KMS-11 (cell line): ENCODE measurements at regions not wholly inside any gene's neighbourhood (a gene's known extent, or its start where the extent isn't known, plus 50 kb on each side); places are given as distances from the start of the nearest gene placed in this dataset.

Experiments used
- H2AFZ ChIP-seq: fragments of 200-600 bp; sonication (generic); 2 replicates; pipeline ENCODE4 v1.6.1; 2016; ENCODE audit warnings: antibody characterized with exemption, mixed run types, low read depth
- H3K27ac ChIP-seq: fragments of 200-600 bp; sonication (generic); 2 replicates; pipeline ENCODE4 v1.6.1; 2016; ENCODE audit warnings: mild to moderate bottlenecking, mixed run types
- H3K27me3 ChIP-seq: fragments of 200-600 bp; sonication (generic); 2 replicates; pipeline ENCODE4 v1.6.1; 2017; ENCODE audit warnings: mild to moderate bottlenecking, low read depth, mixed run types, moderate library complexity; ENCODE audit not compliant: insufficient read depth
- H3K36me3 ChIP-seq: fragments of 200-600 bp; sonication (generic); 2 replicates; pipeline ENCODE4 v1.6.1; 2017; ENCODE audit warnings: mild to moderate bottlenecking, mixed run types; ENCODE audit not compliant: insufficient read depth
- H3K4me1 ChIP-seq: fragments of 200-600 bp; sonication (generic); 2 replicates; pipeline ENCODE4 v1.6.1; 2016; ENCODE audit warnings: mild to moderate bottlenecking, low read depth, mixed run types; ENCODE audit not compliant: poor library complexity, severe bottlenecking
- H3K4me2 ChIP-seq: fragments of 200-600 bp; sonication (generic); 2 replicates; pipeline ENCODE4 v1.7.0; 2016; ENCODE audit warnings: mild to moderate bottlenecking, mixed run types
- H3K4me3 ChIP-seq: fragments of 200-600 bp; sonication (generic); IDR thresholded peaks from 2 replicates; pipeline ENCODE4 v1.6.1; 2017; ENCODE audit warnings: low read depth, low read length, mixed read lengths; ENCODE audit not compliant: insufficient read depth
- H3K79me2 ChIP-seq: fragments of 200-600 bp; sonication (generic); 2 replicates; pipeline ENCODE4 v1.6.1; 2016; ENCODE audit warnings: low read depth, mixed run types; ENCODE audit not compliant: insufficient read depth
- H3K9ac ChIP-seq: fragments of 200-600 bp; sonication (generic); 2 replicates; pipeline ENCODE4 v1.6.1; 2016; ENCODE audit warnings: mild to moderate bottlenecking, mixed run types
- H4K20me1 ChIP-seq: fragments of 200-600 bp; sonication (generic); 2 replicates; pipeline ENCODE4 v1.6.1; 2016; ENCODE audit warnings: mild to moderate bottlenecking, mixed run types; ENCODE audit not compliant: insufficient read depth
- CTCF ChIP-seq: fragments of 200-600 bp; sonication (generic); conservative IDR thresholded peaks from 2 replicates; pipeline ENCODE4 v1.6.1; 2017; ENCODE audit warnings: low read depth, mild to moderate bottlenecking, antibody characterized with exemption, low read length, moderate library complexity, mixed read lengths

DNA sequence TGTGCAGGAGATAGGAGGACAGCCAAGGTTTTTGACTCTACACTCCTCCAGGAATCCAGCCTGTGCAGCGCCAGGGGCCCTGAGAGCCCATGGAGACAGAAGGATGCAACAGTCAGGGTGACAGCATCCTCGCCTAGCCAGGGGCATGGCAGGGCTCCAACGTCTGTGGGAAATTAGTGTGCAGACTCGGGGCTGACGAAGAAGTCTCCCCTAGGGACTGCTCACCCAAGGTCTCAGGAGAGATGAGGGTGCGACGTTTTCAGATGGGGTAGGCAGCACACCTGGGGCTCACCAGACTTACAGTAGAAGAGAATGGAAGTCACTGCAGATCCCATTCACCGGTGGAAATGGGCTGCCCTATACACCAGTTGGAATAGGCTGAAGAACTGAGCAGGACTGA lies 241.7 kb downstream of the SETD4 start:
- H3K36me3 ChIP-seq, result no peaks in the 10 kb centered on the region
- no peak overlapping the region for H2AFZ ChIP-seq
- H3K79me2 ChIP-seq, result no peaks in the 10 kb centered on the region
- H4K20me1 ChIP-seq, result no peaks in the 10 kb centered on the region
- TF ChIP-seq CTCF, result no peak
- H3K4me2 ChIP-seq, result no peak overlapping the region
- H3K9ac ChIP-seq, result no peak overlapping the region
- H3K4me1 ChIP-seq, result no peaks in the 10 kb centered on the region
- no peak overlapping the region for H3K4me3 ChIP-seq
- no peaks in the 10 kb centered on the region for H3K27me3 ChIP-seq
- H3K27ac ChIP-seq, result no peak overlapping the region

GRCh38 chr21:35814858-35815619 lies 245.3 kb downstream of the SETD4 start:
- H3K79me2 ChIP-seq, result no peaks in the 10 kb centered on the region
- H3K9ac ChIP-seq, result no peak overlapping the region
- H3K4me1 ChIP-seq, result no peaks in the 10 kb centered on the region
- no peak overlapping the region for H2AFZ ChIP-seq
- no peak overlapping the region for H3K4me2 ChIP-seq
- H3K36me3 ChIP-seq, result no peaks in the 10 kb centered on the region
- H3K27me3 ChIP-seq, result no peaks in the 10 kb centered on the region
- no peaks in the 10 kb centered on the region for H4K20me1 ChIP-seq
- H3K27ac ChIP-seq, result no peak overlapping the region
- no peak for TF ChIP-seq CTCF
- no peak overlapping the region for H3K4me3 ChIP-seq

- Histone ChIP-seq H3K27ac (no peak overlapping the region), H3K36me3 (no peaks in the 10 kb centered on the region), H3K4me1 (no peaks in the 10 kb centered on the region), H4K20me1 (no peaks in the 10 kb centered on the region), H3K9ac (no peak overlapping the region), H3K79me2 (no peaks in the 10 kb centered on the region), H3K4me2 (no peak overlapping the region), H3K27me3 (no peaks in the 10 kb centered on the region), H2AFZ (no peak overlapping the region), H3K4me3 (no peak overlapping the region)
- no peak for TF ChIP-seq CTCF
Observed at GRCh38 chr21:35812679-35813078, 247.6 kb downstream of the SETD4 start.

GRCh38 chr21:35811191-35811806 lies 249.0 kb downstream of the SETD4 start:
- no peak overlapping the region for H3K4me3 ChIP-seq
- H4K20me1 ChIP-seq, result no peaks in the 10 kb centered on the region
- H3K36me3 ChIP-seq, result no peaks in the 10 kb centered on the region
- TF ChIP-seq CTCF, result no peak
- no peak overlapping the region for H2AFZ ChIP-seq
- H3K9ac ChIP-seq, result no peak overlapping the region
- no peaks in the 10 kb centered on the region for H3K79me2 ChIP-seq
- no peaks in the 10 kb centered on the region for H3K27me3 ChIP-seq
- H3K27ac ChIP-seq, result no peak overlapping the region
- no peak overlapping the region for H3K4me2 ChIP-seq
- no peaks in the 10 kb centered on the region for H3K4me1 ChIP-seq
